Sigmoid colon (tissue), 6 donors: ENCODE measurements at regions not wholly inside any gene's neighbourhood (a gene's known extent, or its start where the extent isn't known, plus 50 kb on each side); places are given as distances from the start of the nearest gene placed in this dataset.
"Not testable (repeated sequence)": the region's sequence is repeated elsewhere in the genome, so short reads cannot be mapped to it uniquely, and the experiment has no call there.

ENCODE experiments used
- DNase-seq: peaks from one replicate; pipeline ENCODE4 v3.0.0-alpha.2; 2019
- H3K27ac ChIP-seq, 4 donors: fragments of 200-600 bp; sonication (generic); one replicate each; pipeline ENCODE4 v1.5.1; 2016 to 2019; ENCODE audit warnings: mild to moderate bottlenecking in 1 of 4
- H3K27me3 ChIP-seq, 3 donors: fragments of 200-600 bp; sonication (generic); one replicate each; pipeline ENCODE4 v1.5.1; 2019; ENCODE audit warnings: mild to moderate bottlenecking in 1 of 3
- H3K36me3 ChIP-seq, 4 donors: fragments of 200-600 bp; sonication (generic); one replicate each; pipeline ENCODE4 v1.5.1; 2016 to 2019
- H3K4me1 ChIP-seq, 4 donors: fragments of 200-600 bp; sonication (generic); one replicate each; pipeline ENCODE4 v1.5.1; 2017 to 2019
- H3K4me3 ChIP-seq, 4 donors: fragments of 200-600 bp; sonication (generic); one replicate each; pipeline ENCODE4 v1.5.1; 2017 to 2019; ENCODE audit warnings: mild to moderate bottlenecking in 2 of 4, moderate library complexity in 1 of 4
- H3K9me3 ChIP-seq, 4 donors: fragments of 200-600 bp in 3 of 4; sonication (generic) in 3 of 4; one replicate each; pipeline versions ENCODE4 v1.5.1 to v1.6.1; 2013 to 2019
- EP300 ChIP-seq, 4 donors: sonication (generic); formaldehyde crosslinking; IDR thresholded peaks; one replicate each; pipeline ENCODE4 v1.6.1; 2017; ENCODE audit warnings: antibody characterized with exemption in 4 of 4
- POLR2A ChIP-seq, 2 donors: fragments of 450-650 bp; IDR thresholded peaks; one replicate each; pipeline ENCODE4 v1.6.1; 2016; ENCODE audit warnings: antibody characterized with exemption in 2 of 2, mild to moderate bottlenecking in 2 of 2, moderate library complexity in 2 of 2
- POLR2AphosphoS5 ChIP-seq, 4 donors: sonication (generic); formaldehyde crosslinking; IDR thresholded peaks; one replicate each; pipeline ENCODE4 v1.6.1; 2017; ENCODE audit warnings: antibody characterized with exemption in 4 of 4
- WGBS, 2 donors: extraction: QIAGEN DNeasy Blood & Tissue Kit; methylation state at CpG; one replicate each; pipeline ENCODE4 v1.1.7; 2013; 5-methylcytosine and 5-hydroxymethylcytosine counted together
- intact Hi-C: fragments of 100-400 bp; cut with DNase I; formaldehyde crosslinking; loops from one replicate; pipeline ENCODE4 v1.15.1; 2023
- TF ChIP-seq, protein P1 (sequence below), 4 experiments: fragments of 450-650 bp in 3 of 4; fragments of 200-600 bp in 1 of 4; IDR thresholded peaks; one replicate each; pipeline ENCODE4 v1.5.1; 2016 to 2019; ENCODE audit warnings: antibody characterized with exemption in 4 of 4, mild to moderate bottlenecking in 3 of 4, moderate library complexity in 2 of 4
- donor health status: healthy with polysubstance abuse.
- donor health status: healthy.

DNA sequence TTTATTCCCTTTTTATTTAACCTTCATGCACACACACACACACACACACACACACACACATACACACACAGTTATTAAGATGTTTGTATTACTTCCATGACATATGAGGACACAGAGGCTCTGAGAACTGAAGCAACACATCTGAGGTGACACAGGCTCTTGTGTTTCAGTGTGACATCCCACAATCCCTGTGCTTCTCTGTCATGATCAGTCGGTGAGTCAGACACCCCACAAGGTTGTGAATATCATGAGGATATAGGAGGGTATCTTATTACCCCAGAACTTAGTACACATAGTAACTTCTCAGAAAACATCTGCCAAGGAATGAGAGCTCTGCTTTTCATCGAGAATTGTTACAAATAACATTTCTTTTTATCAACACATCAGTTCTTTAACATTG, 459.3 kb downstream of the PLPP3 start:
- DNase-seq, result no peak
- Histone ChIP-seq H3K9me3 (no peaks in the 10 kb centered on the region), H3K4me1 (no peaks in the 10 kb centered on the region), H3K27ac (no peak overlapping the region), H3K36me3 (no peaks in the 10 kb centered on the region), H3K27me3 (no peaks in the 10 kb centered on the region), H3K4me3 (no peak overlapping the region)
- intact Hi-C loops, result no loop called here
- WGBS, 2 donors, result 68 to 72% methylated on average over 2 of the region's 2 CpGs
- no peak for TF ChIP-seq EP300 (IDR thresholded peaks at IDR 0.05)

- DNase-seq, H3K36me3 ChIP-seq, H3K27ac ChIP-seq, intact Hi-C loops, H3K4me1 ChIP-seq, H3K9me3 ChIP-seq, H3K4me3 ChIP-seq, H3K27me3 ChIP-seq: not testable (repeated sequence)
- 96% methylated on average over 4 of the region's 4 CpGs for WGBS, 2 donors
Measured at GRCh38 chr1:56118676-56119075, 460.7 kb downstream of the PLPP3 start.

DNA sequence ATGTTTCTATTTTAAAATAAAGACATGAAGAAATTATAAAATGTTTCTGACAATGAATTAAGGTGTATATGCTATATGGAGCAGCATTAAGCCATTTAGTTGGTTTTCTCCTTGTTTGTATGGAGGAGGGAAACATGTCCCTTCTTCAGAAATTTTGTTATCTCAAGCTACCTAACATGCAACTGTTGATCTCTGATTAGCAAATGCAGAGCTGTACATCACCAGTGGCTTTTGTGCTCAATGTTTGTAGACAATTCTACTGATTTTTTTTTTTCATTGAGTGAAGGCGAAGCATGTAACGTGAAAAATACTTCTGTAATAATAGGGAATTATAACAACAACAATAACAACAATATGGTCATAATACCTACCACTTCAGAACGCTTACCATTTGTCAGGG, 463.7 kb downstream of the PLPP3 start:
- WGBS, 2 donors, result 87 to 90% methylated on average over 3 of the region's 3 CpGs
- H3K9me3 ChIP-seq, result no peaks in the 10 kb centered on the region
- no peaks in the 10 kb centered on the region for H3K27me3 ChIP-seq
- no peaks in the 10 kb centered on the region for H3K36me3 ChIP-seq
- intact Hi-C loops, result no loop called here
- DNase-seq, result no peak
- no peaks in the 10 kb centered on the region for H3K4me1 ChIP-seq
- no peak for TF ChIP-seq POLR2A (IDR thresholded peaks at IDR 0.05)
- no peak overlapping the region for H3K4me3 ChIP-seq
- H3K27ac ChIP-seq, result no peak overlapping the region

DNA sequence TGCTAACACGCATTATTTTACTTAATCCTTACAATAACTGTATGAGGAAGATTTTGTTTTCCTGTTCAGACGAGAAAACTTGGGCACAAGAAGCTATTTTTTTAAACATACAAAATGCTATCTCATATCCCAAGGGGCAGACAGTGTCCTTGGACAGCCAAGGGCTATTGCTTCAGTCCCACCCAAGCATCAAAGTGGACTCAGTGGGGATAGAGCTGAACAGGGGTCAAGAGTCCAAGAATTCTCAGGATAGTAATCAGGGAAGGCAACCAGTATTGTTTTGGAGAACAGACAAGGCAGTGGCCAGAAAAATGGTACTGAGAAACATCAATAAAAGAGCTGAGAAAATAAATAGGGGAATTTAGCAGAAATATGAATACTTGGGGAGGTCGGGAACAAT, 465.7 kb downstream of the PLPP3 start:
- H3K27me3 ChIP-seq, result no peaks in the 10 kb centered on the region
- H3K9me3 ChIP-seq, result no peaks in the 10 kb centered on the region
- no peak overlapping the region for H3K27ac ChIP-seq
- TF ChIP-seq EP300 (IDR thresholded peaks at IDR 0.05), result no peak
- TF ChIP-seq POLR2A (IDR thresholded peaks at IDR 0.05), result no peak
- TF ChIP-seq POLR2AphosphoS5 (IDR thresholded peaks at IDR 0.05), result no peak
- TF ChIP-seq, protein P1, sequence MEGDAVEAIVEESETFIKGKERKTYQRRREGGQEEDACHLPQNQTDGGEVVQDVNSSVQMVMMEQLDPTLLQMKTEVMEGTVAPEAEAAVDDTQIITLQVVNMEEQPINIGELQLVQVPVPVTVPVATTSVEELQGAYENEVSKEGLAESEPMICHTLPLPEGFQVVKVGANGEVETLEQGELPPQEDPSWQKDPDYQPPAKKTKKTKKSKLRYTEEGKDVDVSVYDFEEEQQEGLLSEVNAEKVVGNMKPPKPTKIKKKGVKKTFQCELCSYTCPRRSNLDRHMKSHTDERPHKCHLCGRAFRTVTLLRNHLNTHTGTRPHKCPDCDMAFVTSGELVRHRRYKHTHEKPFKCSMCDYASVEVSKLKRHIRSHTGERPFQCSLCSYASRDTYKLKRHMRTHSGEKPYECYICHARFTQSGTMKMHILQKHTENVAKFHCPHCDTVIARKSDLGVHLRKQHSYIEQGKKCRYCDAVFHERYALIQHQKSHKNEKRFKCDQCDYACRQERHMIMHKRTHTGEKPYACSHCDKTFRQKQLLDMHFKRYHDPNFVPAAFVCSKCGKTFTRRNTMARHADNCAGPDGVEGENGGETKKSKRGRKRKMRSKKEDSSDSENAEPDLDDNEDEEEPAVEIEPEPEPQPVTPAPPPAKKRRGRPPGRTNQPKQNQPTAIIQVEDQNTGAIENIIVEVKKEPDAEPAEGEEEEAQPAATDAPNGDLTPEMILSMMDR (IDR thresholded peaks at IDR 0.05), result no peak
- WGBS, 2 donors, result 77 to 83% methylated on average over 3 of the region's 3 CpGs
- H3K4me1 ChIP-seq, result no peaks in the 10 kb centered on the region
- intact Hi-C loops, result no loop called here
- DNase-seq, result no peak
- H3K4me3 ChIP-seq, result no peak overlapping the region
- no peaks in the 10 kb centered on the region for H3K36me3 ChIP-seq

DNA sequence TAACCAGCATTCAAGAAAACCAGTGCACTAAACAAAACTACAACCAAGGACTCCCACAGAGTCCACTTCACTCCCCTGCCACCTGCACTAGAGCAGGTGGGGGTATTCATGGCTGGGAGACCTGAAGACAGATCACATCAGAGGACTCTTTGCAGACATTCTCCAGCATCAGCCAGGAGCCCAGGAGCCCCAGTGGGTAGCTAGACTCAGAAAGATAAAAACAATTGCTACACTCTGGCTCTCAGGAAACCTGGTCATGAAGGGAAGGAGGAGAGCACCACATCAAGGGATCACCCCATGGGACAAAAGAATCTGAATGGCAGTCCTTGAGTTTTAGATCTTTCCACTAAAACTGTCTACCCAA, 472.1 kb downstream of the PLPP3 start:
- no peak for DNase-seq
- intact Hi-C loops, result no loop called here
- H3K27me3 ChIP-seq, result no peaks in the 10 kb centered on the region
- no peaks in the 10 kb centered on the region for H3K36me3 ChIP-seq
- H3K27ac ChIP-seq, result no peak overlapping the region
- no peak overlapping the region for H3K4me3 ChIP-seq
- peaks cover 0 to 3% (median 0%) of the 10 kb centered on the region in 4 donors for H3K9me3 ChIP-seq
- no peak for TF ChIP-seq EP300 (IDR thresholded peaks at IDR 0.05)
- TF ChIP-seq POLR2AphosphoS5 (IDR thresholded peaks at IDR 0.05), result no peak
- no peak for TF ChIP-seq POLR2A (IDR thresholded peaks at IDR 0.05)
- TF ChIP-seq, protein P1 (IDR thresholded peaks at IDR 0.05), result no peak
- no peaks in the 10 kb centered on the region for H3K4me1 ChIP-seq

GRCh38 chr1:56106531-56107274, 472.7 kb downstream of the PLPP3 start:
- no peak for DNase-seq
- TF ChIP-seq EP300 (IDR thresholded peaks at IDR 0.05) (no peak), POLR2A (IDR thresholded peaks at IDR 0.05) (no peak), POLR2AphosphoS5 (IDR thresholded peaks at IDR 0.05) (no peak)
- TF ChIP-seq, protein P1 (IDR thresholded peaks at IDR 0.05), result no peak
- Histone ChIP-seq H3K27me3 (no peaks in the 10 kb centered on the region), H3K4me1 (no peaks in the 10 kb centered on the region), H3K4me3 (no peak overlapping the region), H3K9me3 (peaks cover 0 to 3% (median 0%) of the 10 kb centered on the region in 4 donors), H3K36me3 (no peaks in the 10 kb centered on the region), H3K27ac (no peak overlapping the region)
- intact Hi-C loops, result no loop called here
- WGBS, 2 donors, result 81 to 88% methylated on average over 2 of the region's 2 CpGs
